ENCODE measurements at regions not wholly inside any gene's neighbourhood (a gene's known extent, or its start where the extent isn't known, plus 50 kb on each side); places are given as distances from the start of the nearest gene placed in this dataset.

DNA sequence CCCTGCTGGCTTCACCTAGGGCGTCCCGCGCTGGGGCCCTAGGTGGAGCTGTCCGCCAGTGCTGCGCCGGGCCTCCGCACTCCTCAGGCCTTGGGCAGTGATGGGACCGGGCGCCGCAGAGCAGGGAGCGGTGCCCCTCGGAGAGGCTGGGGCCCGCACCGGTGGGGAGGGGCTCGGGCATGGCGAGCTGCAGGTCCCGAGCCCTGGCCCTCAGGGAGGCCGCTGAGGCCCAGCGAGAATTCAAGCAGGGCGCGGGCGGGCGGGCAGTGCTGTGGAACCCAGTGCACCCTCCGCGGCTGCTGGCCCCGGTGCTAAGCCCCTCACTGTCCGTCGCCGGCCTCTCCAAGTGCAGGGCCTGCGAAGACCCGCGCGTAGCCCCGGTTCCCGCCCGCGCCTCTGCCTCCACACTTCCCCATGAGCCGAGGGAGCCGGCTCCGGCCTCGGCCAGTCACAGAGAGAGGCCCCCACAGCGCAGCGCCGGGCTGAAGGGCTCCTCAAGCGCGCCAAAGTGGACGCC is 565.1 kb upstream of the NDST4 start:
- POLR2A ChIA-PET = no interaction called here

DNA sequence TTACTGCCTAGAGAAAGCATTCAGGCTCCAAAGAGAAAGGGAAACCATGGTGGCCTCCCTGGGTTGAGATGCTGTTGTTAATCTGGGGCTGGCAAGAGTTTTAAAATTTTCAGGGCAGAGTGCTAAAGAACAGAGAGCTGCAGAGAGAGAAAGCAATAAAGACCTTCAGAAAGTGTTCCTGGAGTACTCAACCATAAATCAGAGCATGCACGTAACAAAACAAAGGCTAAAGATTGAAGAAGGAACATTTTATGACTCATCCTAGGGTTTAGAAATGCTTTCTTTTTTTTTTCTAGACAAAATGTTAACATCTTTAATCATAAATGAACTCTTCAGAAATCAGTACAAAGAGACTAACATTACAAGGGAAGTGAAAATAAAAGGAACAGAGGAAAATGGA is 562.3 kb upstream of the NDST4 start:
- H3K27me3 Mint-ChIP-seq (ENCODE audit: insufficient read depth, unreplicated experiment) = no peaks in the 10 kb centered on the region
- no peak overlapping the region for H3K4me3 Mint-ChIP-seq (ENCODE audit: unreplicated experiment)
- CTCF ChIA-PET = interaction anchor here (0.6 to 1.1 kb wide), 2 partner anchors 23 to 175 kb away, joined by 4 read pairs; no protein-coding TSS in a partner anchor
- no peaks in the 10 kb centered on the region for H3K9me3 Mint-ChIP-seq (ENCODE audit: unreplicated experiment)
- POLR2A ChIA-PET = no interaction called here
- no peaks in the 10 kb centered on the region for H3K4me1 Mint-ChIP-seq (ENCODE audit: insufficient read depth, unreplicated experiment)
- no peak overlapping the region for H3K27ac Mint-ChIP-seq (ENCODE audit: low read depth, unreplicated experiment)
- peak; percentile 24 for DNase-seq (ENCODE audit: unreplicated experiment)
- H3K36me3 Mint-ChIP-seq (ENCODE audit: insufficient read depth, unreplicated experiment) = no peaks in the 10 kb centered on the region
- intact Hi-C loops (cut with micrococcal nuclease) = no loop called here
- TF ChIP-seq, protein P1, sequence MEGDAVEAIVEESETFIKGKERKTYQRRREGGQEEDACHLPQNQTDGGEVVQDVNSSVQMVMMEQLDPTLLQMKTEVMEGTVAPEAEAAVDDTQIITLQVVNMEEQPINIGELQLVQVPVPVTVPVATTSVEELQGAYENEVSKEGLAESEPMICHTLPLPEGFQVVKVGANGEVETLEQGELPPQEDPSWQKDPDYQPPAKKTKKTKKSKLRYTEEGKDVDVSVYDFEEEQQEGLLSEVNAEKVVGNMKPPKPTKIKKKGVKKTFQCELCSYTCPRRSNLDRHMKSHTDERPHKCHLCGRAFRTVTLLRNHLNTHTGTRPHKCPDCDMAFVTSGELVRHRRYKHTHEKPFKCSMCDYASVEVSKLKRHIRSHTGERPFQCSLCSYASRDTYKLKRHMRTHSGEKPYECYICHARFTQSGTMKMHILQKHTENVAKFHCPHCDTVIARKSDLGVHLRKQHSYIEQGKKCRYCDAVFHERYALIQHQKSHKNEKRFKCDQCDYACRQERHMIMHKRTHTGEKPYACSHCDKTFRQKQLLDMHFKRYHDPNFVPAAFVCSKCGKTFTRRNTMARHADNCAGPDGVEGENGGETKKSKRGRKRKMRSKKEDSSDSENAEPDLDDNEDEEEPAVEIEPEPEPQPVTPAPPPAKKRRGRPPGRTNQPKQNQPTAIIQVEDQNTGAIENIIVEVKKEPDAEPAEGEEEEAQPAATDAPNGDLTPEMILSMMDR (IDR thresholded peaks at IDR 0.05; ENCODE audit: unreplicated experiment) = no peak
- no TSS peak for BruUV-seq (replicated peaks)

More for the DNA sequence above, 565.1 kb upstream of the NDST4 start:
- no peaks in the 10 kb centered on the region for H3K27me3 Mint-ChIP-seq (ENCODE audit: insufficient read depth, unreplicated experiment)
- no peaks in the 10 kb centered on the region for H3K4me1 Mint-ChIP-seq (ENCODE audit: insufficient read depth, unreplicated experiment)
- H3K4me3 Mint-ChIP-seq (ENCODE audit: unreplicated experiment) = no peak overlapping the region
- CTCF ChIA-PET = interaction anchor here (0.6 to 1.9 kb wide), 2 partner anchors 152 to 174 kb away, joined by 4 to 7 read pairs; no protein-coding TSS in a partner anchor
- TF ChIP-seq, protein P1 (IDR thresholded peaks at IDR 0.05; ENCODE audit: unreplicated experiment) = no peak
- intact Hi-C loops (cut with micrococcal nuclease) = no loop called here
- H3K9me3 Mint-ChIP-seq (ENCODE audit: unreplicated experiment) = no peaks in the 10 kb centered on the region
- BruUV-seq (replicated peaks) = no TSS peak
- DNase-seq (ENCODE audit: unreplicated experiment) = no peak
- no peaks in the 10 kb centered on the region for H3K36me3 Mint-ChIP-seq (ENCODE audit: insufficient read depth, unreplicated experiment)
- H3K27ac Mint-ChIP-seq (ENCODE audit: low read depth, unreplicated experiment) = no peak overlapping the region

DNA sequence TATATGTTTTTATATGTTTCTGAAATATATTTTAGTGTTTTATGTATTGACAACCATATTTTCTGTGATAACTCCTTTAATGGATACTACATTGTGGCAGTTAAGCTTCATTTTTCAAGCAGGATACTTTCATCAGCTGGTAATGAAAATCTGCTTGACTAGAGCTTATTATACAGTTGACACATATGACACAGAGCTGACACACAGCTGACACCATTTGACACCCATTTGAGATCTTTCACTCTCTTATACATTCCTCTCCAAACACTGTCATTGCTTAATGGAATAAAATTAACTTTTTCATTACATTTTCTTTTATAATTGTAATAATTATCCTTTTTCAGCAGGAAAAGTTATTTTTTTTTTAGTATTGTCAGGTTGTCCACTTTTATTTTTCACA is 561.1 kb upstream of the NDST4 start:
- H3K4me1 Mint-ChIP-seq (ENCODE audit: insufficient read depth, unreplicated experiment) = no peaks in the 10 kb centered on the region
- H3K27me3 Mint-ChIP-seq (ENCODE audit: insufficient read depth, unreplicated experiment) = no peaks in the 10 kb centered on the region
- POLR2A ChIA-PET = no interaction called here
- DNase-seq (ENCODE audit: unreplicated experiment) = no peak
- intact Hi-C loops (cut with micrococcal nuclease) = no loop called here
- CTCF ChIA-PET = interaction anchor here (1.1 kb wide), 1 partner anchor 10 kb away, joined by 4 read pairs; no protein-coding TSS in a partner anchor
- BruUV-seq (replicated peaks) = no TSS peak
- no peaks in the 10 kb centered on the region for H3K9me3 Mint-ChIP-seq (ENCODE audit: unreplicated experiment)
- TF ChIP-seq, protein P1 (IDR thresholded peaks at IDR 0.05; ENCODE audit: unreplicated experiment) = no peak
- H3K27ac Mint-ChIP-seq (ENCODE audit: low read depth, unreplicated experiment) = no peak overlapping the region
- H3K4me3 Mint-ChIP-seq (ENCODE audit: unreplicated experiment) = no peak overlapping the region
- no peaks in the 10 kb centered on the region for H3K36me3 Mint-ChIP-seq (ENCODE audit: insufficient read depth, unreplicated experiment)

DNA sequence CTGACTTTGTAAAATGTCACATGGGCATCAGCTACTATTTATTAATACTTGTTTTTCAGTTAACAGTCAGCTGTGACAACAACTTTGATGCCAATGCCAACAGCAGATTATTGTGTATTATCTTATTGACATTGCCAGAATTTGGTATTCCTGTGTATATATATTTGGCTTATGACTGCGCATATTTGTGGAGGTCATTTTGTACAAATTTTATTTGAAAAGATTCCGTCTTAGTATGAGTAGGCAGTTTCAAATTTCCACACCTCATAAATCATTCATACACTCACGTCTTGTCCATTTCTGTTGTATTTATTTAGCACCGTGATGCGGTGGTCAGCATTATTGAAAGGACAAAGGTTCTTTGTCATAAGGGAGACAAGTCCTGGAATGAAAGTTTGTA is 558.2 kb upstream of the NDST4 start:
- POLR2A ChIA-PET = interaction anchor here (0.6 kb wide), 1 partner anchor 120 kb away, joined by 3 read pairs; no protein-coding TSS in a partner anchor
- Mint-ChIP-seq H3K27ac (ENCODE audit: low read depth, unreplicated experiment) (no peak overlapping the region), H3K27me3 (ENCODE audit: insufficient read depth, unreplicated experiment) (peaks cover 16% of the 10 kb centered on the region), H3K36me3 (ENCODE audit: insufficient read depth, unreplicated experiment) (no peaks in the 10 kb centered on the region), H3K9me3 (ENCODE audit: unreplicated experiment) (no peaks in the 10 kb centered on the region), H3K4me3 (ENCODE audit: unreplicated experiment) (no peak overlapping the region), H3K4me1 (ENCODE audit: insufficient read depth, unreplicated experiment) (no peaks in the 10 kb centered on the region)
- no TSS peak for BruUV-seq (replicated peaks)
- CTCF ChIA-PET = interaction anchor here (0.8 kb wide), 1 partner anchor 13 kb away, joined by 3 read pairs; no protein-coding TSS in a partner anchor
- TF ChIP-seq, protein P1 (IDR thresholded peaks at IDR 0.05; ENCODE audit: unreplicated experiment) = no peak
- intact Hi-C loops (cut with micrococcal nuclease) = no loop called here
- DNase-seq (ENCODE audit: unreplicated experiment) = no peak
